ENCODE measurements at regions not wholly inside any gene's neighbourhood (a gene's known extent, or its start where the extent isn't known, plus 50 kb on each side); places are given as distances from the start of the nearest gene placed in this dataset.

DNA sequence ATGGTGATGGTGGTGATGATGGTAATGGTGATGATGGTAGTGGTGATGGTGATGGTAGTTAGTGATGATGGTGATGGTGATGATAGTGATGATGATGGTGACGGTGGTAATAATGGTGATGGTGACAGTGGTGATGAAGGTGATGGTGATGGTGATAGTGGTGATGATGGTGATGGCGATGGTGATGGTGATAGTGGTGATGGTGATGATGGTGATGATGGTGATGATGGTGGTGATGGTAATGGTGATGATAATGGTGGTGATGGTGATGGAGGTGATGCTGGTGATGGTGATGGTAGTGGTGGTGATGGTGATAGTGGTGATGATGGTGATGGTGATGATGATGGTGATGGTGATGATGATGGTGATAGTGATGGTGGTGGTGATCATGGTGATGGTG is 148.7 kb upstream of the TNRC6C start:
- Histone ChIP-seq H2AFZ (ENCODE audit: low read length) (no peak overlapping the region), H3K4me3 (replicated peaks in 1 of 3; ENCODE audit: insufficient read depth in 1 of 3, low read depth in 2 of 3, low read length in 3 of 3) (no peak overlapping the region), H3K27me3 (ENCODE audit: control insufficient read depth in 1 of 2, insufficient read depth in 2 of 2, low read length in 2 of 2) (peaks cover 3 to 49% of the 10 kb centered on the region in 2 experiments; a peak in 4 of 5 replicates), H3K4me2 (ENCODE audit: low read depth, low read length) (no peak overlapping the region), H3K27ac (ENCODE audit: extremely low read length, insufficient read depth, low read length) (no peak overlapping the region), H3K36me3 (replicated peaks in 1 of 2; ENCODE audit: control insufficient read depth in 1 of 2, insufficient read depth in 2 of 2, low read length in 2 of 2) (no peaks in the 10 kb centered on the region), H3K4me1 (ENCODE audit: insufficient read depth, low read length) (no peaks in the 10 kb centered on the region), H3K9ac (ENCODE audit: insufficient read depth, low read depth, low read length) (no peak overlapping the region), H3K9me3 (ENCODE audit: low read length) (no peaks in the 10 kb centered on the region), H4K20me1 (ENCODE audit: insufficient read depth, low read length) (no peaks in the 10 kb centered on the region), H3K79me2 (ENCODE audit: insufficient read depth, low read length) (no peaks in the 10 kb centered on the region)
- no peak for FAIRE-seq
- intact Hi-C loops (cut with micrococcal nuclease; ENCODE audit: unreplicated experiment), result no loop called here
- POLR2A ChIA-PET, result no interaction called here
- 0% methylated on average over 2 of the region's 2 CpGs for WGBS (ENCODE audit: low lambda C conversion rate)
- BruUV-seq (replicated peaks), result no TSS peak
- in situ Hi-C loops (cut with HindIII; ENCODE audit: extremely low pct_ligation_motif_present, low pct_unique_long_range_greater_than_20kb), result no loop called here
- no peak for DNase-seq (ENCODE audit: low spot score)
- CTCF ChIA-PET (ENCODE audit: low intra/inter-chr PET ratio, low total read pairs), result no interaction called here
- ATAC-seq, result no peak
- TF ChIP-seq SP2 (CRISPR knock-in tag; IDR thresholded peaks at IDR 0.05), result no peak
- TF ChIP-seq ZNF839 (CRISPR knock-in tag; IDR thresholded peaks at IDR 0.05; ENCODE audit: borderline replicate concordance), result no peak
- TF ChIP-seq, protein P1, sequence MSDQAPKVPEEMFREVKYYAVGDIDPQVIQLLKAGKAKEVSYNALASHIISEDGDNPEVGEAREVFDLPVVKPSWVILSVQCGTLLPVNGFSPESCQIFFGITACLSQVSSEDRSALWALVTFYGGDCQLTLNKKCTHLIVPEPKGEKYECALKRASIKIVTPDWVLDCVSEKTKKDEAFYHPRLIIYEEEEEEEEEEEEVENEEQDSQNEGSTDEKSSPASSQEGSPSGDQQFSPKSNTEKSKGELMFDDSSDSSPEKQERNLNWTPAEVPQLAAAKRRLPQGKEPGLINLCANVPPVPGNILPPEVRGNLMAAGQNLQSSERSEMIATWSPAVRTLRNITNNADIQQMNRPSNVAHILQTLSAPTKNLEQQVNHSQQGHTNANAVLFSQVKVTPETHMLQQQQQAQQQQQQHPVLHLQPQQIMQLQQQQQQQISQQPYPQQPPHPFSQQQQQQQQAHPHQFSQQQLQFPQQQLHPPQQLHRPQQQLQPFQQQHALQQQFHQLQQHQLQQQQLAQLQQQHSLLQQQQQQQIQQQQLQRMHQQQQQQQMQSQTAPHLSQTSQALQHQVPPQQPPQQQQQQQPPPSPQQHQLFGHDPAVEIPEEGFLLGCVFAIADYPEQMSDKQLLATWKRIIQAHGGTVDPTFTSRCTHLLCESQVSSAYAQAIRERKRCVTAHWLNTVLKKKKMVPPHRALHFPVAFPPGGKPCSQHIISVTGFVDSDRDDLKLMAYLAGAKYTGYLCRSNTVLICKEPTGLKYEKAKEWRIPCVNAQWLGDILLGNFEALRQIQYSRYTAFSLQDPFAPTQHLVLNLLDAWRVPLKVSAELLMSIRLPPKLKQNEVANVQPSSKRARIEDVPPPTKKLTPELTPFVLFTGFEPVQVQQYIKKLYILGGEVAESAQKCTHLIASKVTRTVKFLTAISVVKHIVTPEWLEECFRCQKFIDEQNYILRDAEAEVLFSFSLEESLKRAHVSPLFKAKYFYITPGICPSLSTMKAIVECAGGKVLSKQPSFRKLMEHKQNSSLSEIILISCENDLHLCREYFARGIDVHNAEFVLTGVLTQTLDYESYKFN (CRISPR knock-in tag; conservative IDR thresholded peaks at IDR 0.05), result no peak
- no peak for TF ChIP-seq ATF6 (CRISPR knock-in tag; conservative IDR thresholded peaks at IDR 0.05)
- no peak for TF ChIP-seq RELA (CRISPR knock-in tag; IDR thresholded peaks at IDR 0.05)
- TF ChIP-seq HMG20B (CRISPR knock-in tag; conservative IDR thresholded peaks at IDR 0.05), result no peak
- no peak for TF ChIP-seq PCBP2 (optimal IDR thresholded peaks at IDR 0.05; ENCODE audit: low read depth, low read length, poor library complexity, severe bottlenecking)
- TF ChIP-seq ZGPAT (CRISPR knock-in tag; IDR thresholded peaks at IDR 0.05), result no peak
- TF ChIP-seq, protein P2, sequence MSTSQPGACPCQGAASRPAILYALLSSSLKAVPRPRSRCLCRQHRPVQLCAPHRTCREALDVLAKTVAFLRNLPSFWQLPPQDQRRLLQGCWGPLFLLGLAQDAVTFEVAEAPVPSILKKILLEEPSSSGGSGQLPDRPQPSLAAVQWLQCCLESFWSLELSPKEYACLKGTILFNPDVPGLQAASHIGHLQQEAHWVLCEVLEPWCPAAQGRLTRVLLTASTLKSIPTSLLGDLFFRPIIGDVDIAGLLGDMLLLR (CRISPR knock-in tag; IDR thresholded peaks at IDR 0.05), result no peak
- TF ChIP-seq CEBPB (IDR thresholded peaks at IDR 0.05; ENCODE audit: borderline replicate concordance, low read depth, low read length), result no peak
- 0 out of 2 replicates have a peak, but pooled peaks have one; percentile 26 for TF ChIP-seq FOXK2 (IDR thresholded peaks at IDR 0.05)
- TF ChIP-seq MED8 (CRISPR knock-in tag; IDR thresholded peaks at IDR 0.05; ENCODE audit: insufficient replicate concordance), result no peak
- no peak for TF ChIP-seq RFX5 (IDR thresholded peaks at IDR 0.05; ENCODE audit: low read depth, low read length)
- peak; percentile 93; the same call in 1 of the 2 replicates for TF ChIP-seq ZNF207 (IDR thresholded peaks at IDR 0.05; ENCODE audit: borderline replicate concordance)
- no peak for TF ChIP-seq ZNF24 (IDR thresholded peaks at IDR 0.05)

Measured in HepG2 (cell line).